Urinary bladder (tissue), 3 donors: ENCODE measurements at regions not wholly inside any gene's neighbourhood (a gene's known extent, or its start where the extent isn't known, plus 50 kb on each side); places are given as distances from the start of the nearest gene placed in this dataset.
"Not testable (repeated sequence)": the region's sequence is repeated elsewhere in the genome, so short reads cannot be mapped to it uniquely, and the experiment has no call there.

ENCODE experiments used
- DNase-seq: peaks from one replicate; pipeline ENCODE4 v3.0.0-alpha.2; 2015; ENCODE audit errors: extremely low spot score
- H3K27ac ChIP-seq: one replicate; pipeline ENCODE4 v1.5.1; 2013; ENCODE audit warnings: low read depth, mild to moderate bottlenecking, moderate library complexity
- H3K36me3 ChIP-seq: one replicate; pipeline ENCODE4 v1.6.1; 2013; ENCODE audit warnings: mild to moderate bottlenecking, moderate library complexity; ENCODE audit not compliant: insufficient read depth
- H3K4me1 ChIP-seq: one replicate; pipeline ENCODE4 v1.6.1; 2013; ENCODE audit warnings: mild to moderate bottlenecking, moderate library complexity; ENCODE audit not compliant: insufficient read depth
- H3K4me3 ChIP-seq: one replicate; pipeline ENCODE4 v1.5.1; 2013; ENCODE audit warnings: low read depth, low read length
- WGBS: extraction: QIAGEN DNeasy Blood & Tissue Kit; methylation state at CpG from one replicate; pipeline ENCODE4 v1.1.7; 2013; 5-methylcytosine and 5-hydroxymethylcytosine counted together
- donor health status: healthy with polysubstance abuse.
- donor health status: healthy.

DNA sequence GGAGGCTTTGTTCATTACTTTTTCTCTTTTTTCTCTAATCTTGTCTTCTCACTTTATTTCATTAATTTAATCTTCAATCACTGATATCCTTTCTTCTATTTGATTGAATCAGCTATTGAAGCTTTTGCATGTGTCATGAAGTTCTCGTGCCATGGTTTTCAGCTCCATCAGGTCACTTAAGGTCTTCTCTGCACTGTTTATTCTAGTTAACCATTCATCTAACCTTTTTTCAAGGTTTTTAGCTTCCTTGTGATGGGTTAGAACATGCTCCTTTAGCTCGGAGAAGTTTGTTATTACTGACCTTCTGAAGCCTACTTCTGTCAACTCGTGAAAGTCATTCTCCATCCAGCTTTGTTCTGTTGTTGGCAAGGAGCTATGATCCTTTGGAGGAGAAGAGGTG is 695.0 kb upstream of the CDH6 start:
- H3K27ac ChIP-seq, H3K36me3 ChIP-seq, H3K4me1 ChIP-seq, DNase-seq, H3K4me3 ChIP-seq: not testable (repeated sequence)
- 82% methylated on average over 3 of the region's 3 CpGs for WGBS

DNA sequence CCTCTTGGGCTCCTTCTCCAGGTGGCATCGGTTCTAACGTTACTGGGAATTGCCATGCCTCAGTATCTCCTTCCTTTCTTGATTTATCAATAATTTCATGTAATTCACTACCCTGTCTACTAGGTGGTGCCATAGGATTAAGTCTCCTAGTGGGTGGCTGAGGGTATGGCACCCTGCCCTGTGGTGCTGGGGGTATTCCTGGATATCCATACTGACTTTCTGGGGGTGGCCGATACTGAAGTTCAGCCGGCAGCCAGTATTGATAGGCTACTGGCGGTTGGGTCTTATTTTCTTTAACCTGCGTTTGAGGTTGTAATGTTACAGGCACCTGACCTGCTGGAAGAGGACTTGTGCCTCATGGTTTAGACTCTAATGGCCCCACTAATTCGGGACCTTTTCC is 699.4 kb upstream of the CDH6 start:
- not testable (repeated sequence) for H3K36me3 ChIP-seq, H3K4me1 ChIP-seq, H3K27ac ChIP-seq, DNase-seq, H3K4me3 ChIP-seq
- 89% methylated on average over 5 of the region's 7 CpGs for WGBS

- DNase-seq = no peak
- Histone ChIP-seq H3K4me3 (no peak overlapping the region), H3K4me1 (no peaks in the 10 kb centered on the region), H3K36me3 (no peaks in the 10 kb centered on the region), H3K27ac (no peak overlapping the region)
Measured at GRCh38 chr5:30479104-30479503, 714.4 kb upstream of the CDH6 start.

DNA sequence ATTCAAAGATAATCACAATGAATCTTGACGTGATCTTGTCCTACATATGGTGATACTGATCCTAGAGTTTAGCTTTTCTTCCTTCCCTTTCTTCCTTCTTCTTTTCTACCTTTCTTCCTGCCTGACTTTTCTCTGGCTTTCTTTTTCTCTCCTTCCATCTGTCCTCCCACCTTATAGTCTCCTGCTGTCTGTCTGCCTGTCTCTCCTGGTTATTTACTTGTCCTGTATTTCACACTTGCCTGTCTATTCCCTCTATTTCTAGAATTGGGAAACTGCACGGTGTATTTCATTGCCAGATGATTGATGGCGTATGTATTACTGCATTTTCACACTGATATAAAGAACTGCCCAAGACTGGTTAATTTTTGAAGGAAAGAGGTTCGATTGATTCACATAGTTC is 718.1 kb upstream of the CDH6 start:
- Histone ChIP-seq H3K36me3 (no peaks in the 10 kb centered on the region), H3K4me3 (no peak overlapping the region), H3K27ac (no peak overlapping the region), H3K4me1 (no peaks in the 10 kb centered on the region)
- 64% methylated on average over 4 of the region's 4 CpGs for WGBS
- DNase-seq = no peak

DNA sequence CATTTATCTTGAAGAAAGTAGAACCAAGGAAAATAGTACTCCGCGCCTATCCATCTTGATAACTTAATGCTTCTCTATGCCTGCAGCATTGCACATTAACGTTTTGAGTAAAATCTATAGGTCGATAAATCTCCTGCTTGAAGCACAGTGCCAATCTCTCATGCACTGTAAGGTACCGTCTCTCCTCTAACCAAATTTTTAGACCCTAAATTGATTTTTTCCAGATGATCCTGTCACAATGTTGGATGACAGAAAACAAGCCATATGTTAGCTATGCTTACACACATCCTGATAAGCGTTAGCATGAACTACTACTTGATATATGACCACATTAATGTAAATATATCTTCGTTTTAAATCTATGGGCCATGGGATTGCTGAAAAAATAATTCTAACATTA is 723.8 kb upstream of the CDH6 start:
- Histone ChIP-seq H3K4me3 (no peak overlapping the region), H3K27ac (no peak overlapping the region), H3K36me3 (no peaks in the 10 kb centered on the region), H3K4me1 (no peaks in the 10 kb centered on the region)
- DNase-seq = no peak
- 65% methylated on average over 7 of the region's 7 CpGs for WGBS

DNA sequence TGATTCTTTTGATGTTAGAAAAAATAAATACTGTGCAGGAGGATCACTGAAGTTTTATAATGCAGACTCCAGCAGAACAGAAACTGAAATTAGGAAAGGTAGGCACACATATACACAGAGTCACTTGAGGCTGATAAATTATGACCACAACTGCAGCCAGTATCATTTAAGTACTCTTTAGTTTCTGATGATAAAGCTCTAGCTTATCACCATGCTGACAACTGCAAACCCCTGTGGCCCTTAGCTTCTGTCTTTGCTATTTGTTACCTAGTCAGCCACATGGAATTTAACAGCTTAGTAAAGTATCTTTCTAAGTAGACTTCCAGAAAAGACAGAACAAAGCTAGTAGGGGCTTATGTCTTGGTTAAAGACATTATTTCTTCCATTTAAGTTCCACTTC is 734.8 kb upstream of the CDH6 start:
- Histone ChIP-seq H3K27ac (no peak overlapping the region), H3K4me3 (no peak overlapping the region), H3K4me1 (no peaks in the 10 kb centered on the region), H3K36me3 (no peaks in the 10 kb centered on the region)
- no peak for DNase-seq

DNA sequence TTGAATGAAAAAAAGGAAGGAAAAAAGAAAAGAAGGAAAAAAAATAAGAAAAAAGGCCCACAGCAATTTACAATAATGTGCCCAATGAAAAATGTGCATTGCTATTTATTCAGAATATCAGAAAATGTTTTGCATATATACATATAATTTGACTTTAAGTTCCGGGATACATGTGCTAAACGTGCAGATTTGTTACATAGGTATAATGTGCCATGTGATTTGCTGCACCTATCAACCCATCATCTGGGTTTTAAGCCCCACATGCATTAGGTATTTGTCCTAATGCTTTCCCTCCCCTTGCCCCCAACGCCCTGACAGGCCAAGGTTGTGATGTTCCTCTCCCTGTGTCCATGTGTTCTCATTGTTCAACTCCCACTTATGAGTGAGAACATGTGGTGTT is 738.0 kb upstream of the CDH6 start:
- not testable (repeated sequence) for H3K4me1 ChIP-seq, H3K36me3 ChIP-seq, H3K27ac ChIP-seq, DNase-seq, H3K4me3 ChIP-seq
- 88% methylated on average over 3 of the region's 3 CpGs for WGBS

DNA sequence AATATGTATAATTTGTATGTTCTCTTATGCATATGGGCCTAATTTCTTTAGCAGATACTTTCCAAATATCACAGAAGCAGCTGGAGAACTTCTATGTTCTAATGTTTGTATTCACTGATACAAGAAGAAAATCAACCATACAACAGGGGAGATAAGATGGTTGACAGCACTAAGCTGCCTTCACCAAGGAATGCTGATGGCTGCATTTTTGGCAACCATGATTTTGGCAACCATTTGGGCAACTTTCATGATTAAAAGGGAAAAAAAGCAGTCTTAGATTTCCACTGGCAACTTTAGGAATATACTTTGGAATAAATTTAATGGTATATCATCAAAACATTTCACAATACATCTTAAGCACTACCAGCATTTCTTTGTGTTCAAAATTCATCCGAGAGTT is 740.3 kb upstream of the CDH6 start:
- H3K36me3 ChIP-seq = no peaks in the 10 kb centered on the region
- no peak overlapping the region for H3K27ac ChIP-seq
- H3K4me3 ChIP-seq = no peak overlapping the region
- H3K4me1 ChIP-seq = no peaks in the 10 kb centered on the region
- no peak for DNase-seq
- WGBS = 20% methylated on average over 1 of the region's 1 CpG

- 60% methylated on average over 1 of the region's 1 CpG for WGBS
- no peak overlapping the region for H3K4me3 ChIP-seq
- H3K4me1 ChIP-seq = no peaks in the 10 kb centered on the region
- DNase-seq = no peak
- H3K27ac ChIP-seq = no peak overlapping the region
- no peaks in the 10 kb centered on the region for H3K36me3 ChIP-seq
Measured at GRCh38 chr5:30450153-30450552, 743.3 kb upstream of the CDH6 start.

GRCh38 chr5:30447431-30447830 is 746.1 kb upstream of the CDH6 start:
- no peak overlapping the region for H3K4me3 ChIP-seq
- 83% methylated on average over 3 of the region's 3 CpGs for WGBS

GRCh38 chr5:30446456-30446855 is 747.0 kb upstream of the CDH6 start:
- WGBS = 82% methylated on average over 1 of the region's 1 CpG
- no peaks in the 10 kb centered on the region for H3K4me1 ChIP-seq
- DNase-seq = no peak

More at GRCh38 chr5:30447431-30447830, 746.1 kb upstream of the CDH6 start:
- no peaks in the 10 kb centered on the region for H3K36me3 ChIP-seq
- no peaks in the 10 kb centered on the region for H3K4me1 ChIP-seq
- DNase-seq = no peak
- no peak overlapping the region for H3K27ac ChIP-seq

GRCh38 chr5:30438785-30439184 is 754.7 kb upstream of the CDH6 start:
- Histone ChIP-seq H3K4me1 (no peaks in the 10 kb centered on the region), H3K27ac (no peak overlapping the region), H3K36me3 (no peaks in the 10 kb centered on the region), H3K4me3 (no peak overlapping the region)
- 74% methylated on average over 1 of the region's 1 CpG for WGBS
- no peak for DNase-seq

More at GRCh38 chr5:30446456-30446855, 747.0 kb upstream of the CDH6 start:
- no peaks in the 10 kb centered on the region for H3K36me3 ChIP-seq
- no peak overlapping the region for H3K27ac ChIP-seq
- H3K4me3 ChIP-seq = no peak overlapping the region

DNA sequence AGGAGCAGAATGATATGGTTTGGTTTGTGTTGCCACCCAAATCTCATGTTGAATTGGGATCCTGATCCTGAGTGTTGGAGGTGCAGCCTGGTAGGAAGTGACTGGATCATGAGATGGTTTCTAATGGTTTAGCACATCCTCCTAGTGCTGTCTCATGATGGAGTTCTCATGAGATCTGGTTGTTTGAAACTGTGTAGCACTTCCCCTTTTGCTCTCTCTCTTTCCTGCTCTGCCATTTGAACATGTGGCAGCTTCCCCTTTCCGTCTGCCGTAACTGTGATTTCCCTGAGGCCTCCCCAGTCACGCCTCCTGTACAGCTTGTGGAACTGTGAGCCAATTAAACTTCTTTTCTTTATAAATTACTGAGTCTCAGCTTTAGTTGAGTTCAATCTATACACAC is 756.8 kb upstream of the CDH6 start:
- Histone ChIP-seq H3K27ac (no peak overlapping the region), H3K4me1 (no peaks in the 10 kb centered on the region), H3K4me3 (no peak overlapping the region), H3K36me3 (no peaks in the 10 kb centered on the region)
- no peak for DNase-seq
- WGBS = 64% methylated on average over 3 of the region's 3 CpGs

GRCh38 chr5:30428866-30429407 is 764.5 kb upstream of the CDH6 start:
- not testable (repeated sequence) for H3K4me3 ChIP-seq, H3K27ac ChIP-seq, DNase-seq, H3K36me3 ChIP-seq, H3K4me1 ChIP-seq
- 85% methylated on average over 20 of the region's 20 CpGs for WGBS

- Histone ChIP-seq H3K27ac (no peak overlapping the region), H3K4me1 (no peaks in the 10 kb centered on the region), H3K36me3 (no peaks in the 10 kb centered on the region), H3K4me3 (no peak overlapping the region)
- 78% methylated on average over 2 of the region's 2 CpGs for WGBS
- no peak for DNase-seq
Measured at GRCh38 chr5:30414078-30414477, 779.4 kb upstream of the CDH6 start.
